ENCODE measurements at regions not wholly inside any gene's neighbourhood (a gene's known extent, or its start where the extent isn't known, plus 50 kb on each side); places are given as distances from the start of the nearest gene placed in this dataset.

DNA sequence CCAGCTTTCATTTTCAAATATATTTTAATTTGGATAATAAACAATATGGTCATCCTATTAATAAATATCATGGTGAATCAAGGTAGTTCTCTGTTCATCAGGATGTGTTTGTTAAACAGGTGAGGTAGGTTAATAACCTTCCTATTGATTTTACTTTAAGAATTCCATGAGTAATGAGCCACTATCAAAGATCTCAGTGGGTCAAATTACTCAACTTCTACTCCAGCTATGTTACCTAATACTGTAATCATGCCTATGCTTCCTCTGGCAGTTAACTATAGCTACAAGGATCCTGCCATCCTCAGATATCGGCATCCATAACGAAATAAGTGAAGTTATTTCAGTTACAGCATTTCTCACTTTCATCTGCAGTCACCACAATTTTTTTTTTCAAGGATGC is 289.6 kb upstream of the SLC8A1 start:
- TF ChIP-seq, protein P1, sequence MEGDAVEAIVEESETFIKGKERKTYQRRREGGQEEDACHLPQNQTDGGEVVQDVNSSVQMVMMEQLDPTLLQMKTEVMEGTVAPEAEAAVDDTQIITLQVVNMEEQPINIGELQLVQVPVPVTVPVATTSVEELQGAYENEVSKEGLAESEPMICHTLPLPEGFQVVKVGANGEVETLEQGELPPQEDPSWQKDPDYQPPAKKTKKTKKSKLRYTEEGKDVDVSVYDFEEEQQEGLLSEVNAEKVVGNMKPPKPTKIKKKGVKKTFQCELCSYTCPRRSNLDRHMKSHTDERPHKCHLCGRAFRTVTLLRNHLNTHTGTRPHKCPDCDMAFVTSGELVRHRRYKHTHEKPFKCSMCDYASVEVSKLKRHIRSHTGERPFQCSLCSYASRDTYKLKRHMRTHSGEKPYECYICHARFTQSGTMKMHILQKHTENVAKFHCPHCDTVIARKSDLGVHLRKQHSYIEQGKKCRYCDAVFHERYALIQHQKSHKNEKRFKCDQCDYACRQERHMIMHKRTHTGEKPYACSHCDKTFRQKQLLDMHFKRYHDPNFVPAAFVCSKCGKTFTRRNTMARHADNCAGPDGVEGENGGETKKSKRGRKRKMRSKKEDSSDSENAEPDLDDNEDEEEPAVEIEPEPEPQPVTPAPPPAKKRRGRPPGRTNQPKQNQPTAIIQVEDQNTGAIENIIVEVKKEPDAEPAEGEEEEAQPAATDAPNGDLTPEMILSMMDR (conservative IDR thresholded peaks at IDR 0.05 in 1 of 2, IDR thresholded peaks at IDR 0.05 in 1 of 2; ENCODE audit: extremely low read depth in 1 of 2, insufficient read depth in 1 of 2, low read depth in 1 of 2, low read length in 2 of 2): no peak
- TF ChIP-seq EZH2 (IDR thresholded peaks at IDR 0.05; ENCODE audit: borderline replicate concordance, low read length): no peak

Data from mammary epithelial cell (primary cell).